ENCODE measurements at regions not wholly inside any gene's neighbourhood (a gene's known extent, or its start where the extent isn't known, plus 50 kb on each side); places are given as distances from the start of the nearest gene placed in this dataset.

GRCh38 chr1:195064358-195064757 is 1543.9 kb downstream of the KCNT2 start:
- TF ChIP-seq CTCF (IDR thresholded peaks at IDR 0.05; ENCODE audit: borderline replicate concordance, extremely low read depth, low read length, poor library complexity, severe bottlenecking) (no peak), EZH2 (IDR thresholded peaks at IDR 0.05; ENCODE audit: borderline replicate concordance, low read depth, low read length, severe bottlenecking) (no peak)
